DND-41 (cell line): ENCODE measurements at regions not wholly inside any gene's neighbourhood (a gene's known extent, or its start where the extent isn't known, plus 50 kb on each side); places are given as distances from the start of the nearest gene placed in this dataset.

Experiments used
- EZH2 ChIP-seq: IDR thresholded peaks from 3 replicates; pipeline ENCODE4 v1.6.1; 2012; ENCODE audit warnings: borderline replicate concordance, low read depth, mild to moderate bottlenecking, moderate library complexity, low read length, inconsistent platforms; ENCODE audit not compliant: severe bottlenecking
- TF ChIP-seq, protein P1 (sequence below): IDR thresholded peaks from 2 replicates; pipeline ENCODE4 v1.5.1; 2012; ENCODE audit warnings: borderline replicate concordance, low read length, moderate library complexity, mild to moderate bottlenecking; ENCODE audit not compliant: poor library complexity, severe bottlenecking; ENCODE audit errors: extremely low read depth

GRCh38 chr6:159331451-159331850, 162.3 kb downstream of the FNDC1 start:
- TF ChIP-seq, protein P1, sequence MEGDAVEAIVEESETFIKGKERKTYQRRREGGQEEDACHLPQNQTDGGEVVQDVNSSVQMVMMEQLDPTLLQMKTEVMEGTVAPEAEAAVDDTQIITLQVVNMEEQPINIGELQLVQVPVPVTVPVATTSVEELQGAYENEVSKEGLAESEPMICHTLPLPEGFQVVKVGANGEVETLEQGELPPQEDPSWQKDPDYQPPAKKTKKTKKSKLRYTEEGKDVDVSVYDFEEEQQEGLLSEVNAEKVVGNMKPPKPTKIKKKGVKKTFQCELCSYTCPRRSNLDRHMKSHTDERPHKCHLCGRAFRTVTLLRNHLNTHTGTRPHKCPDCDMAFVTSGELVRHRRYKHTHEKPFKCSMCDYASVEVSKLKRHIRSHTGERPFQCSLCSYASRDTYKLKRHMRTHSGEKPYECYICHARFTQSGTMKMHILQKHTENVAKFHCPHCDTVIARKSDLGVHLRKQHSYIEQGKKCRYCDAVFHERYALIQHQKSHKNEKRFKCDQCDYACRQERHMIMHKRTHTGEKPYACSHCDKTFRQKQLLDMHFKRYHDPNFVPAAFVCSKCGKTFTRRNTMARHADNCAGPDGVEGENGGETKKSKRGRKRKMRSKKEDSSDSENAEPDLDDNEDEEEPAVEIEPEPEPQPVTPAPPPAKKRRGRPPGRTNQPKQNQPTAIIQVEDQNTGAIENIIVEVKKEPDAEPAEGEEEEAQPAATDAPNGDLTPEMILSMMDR: no peak
- no peak for TF ChIP-seq EZH2
